Stimulated activated CD4-positive, alpha-beta T cell treated with anti-CD3 and anti-CD28 coated beads, Interleukin-4, amount 100 ng/mL, for 1 hour (primary cell): ENCODE measurements at regions not wholly inside any gene's neighbourhood (a gene's known extent, or its start where the extent isn't known, plus 50 kb on each side); places are given as distances from the start of the nearest gene placed in this dataset.
"Not testable (repeated sequence)": the region's sequence is repeated elsewhere in the genome, so short reads cannot be mapped to it uniquely, and the experiment has no call there.

Experiments
- DNase-seq: peaks from one replicate; pipeline ENCODE4 v3.0.0-alpha.2; 2020

DNA sequence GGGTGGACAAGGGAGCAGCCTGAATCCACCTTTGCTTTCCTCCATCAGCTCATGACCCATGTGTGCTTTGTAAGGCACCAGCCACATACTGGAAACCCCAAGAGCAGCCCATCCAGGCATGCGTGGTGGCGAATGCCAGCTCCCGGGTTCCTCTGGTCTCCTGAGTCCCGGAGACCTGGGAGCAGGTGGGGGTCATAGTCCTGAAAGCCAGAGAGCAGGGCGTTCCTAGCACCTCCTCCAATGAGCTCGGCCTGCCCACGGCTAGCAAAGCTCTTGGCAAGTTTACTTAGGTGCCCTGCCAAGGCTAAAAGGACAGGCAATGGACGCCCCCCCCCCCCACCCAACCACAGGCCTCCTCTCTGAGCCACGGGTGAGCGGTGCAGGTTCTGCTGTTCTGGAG is 3960.2 kb upstream of the TPTE start:
- not testable (repeated sequence) for DNase-seq

DNA sequence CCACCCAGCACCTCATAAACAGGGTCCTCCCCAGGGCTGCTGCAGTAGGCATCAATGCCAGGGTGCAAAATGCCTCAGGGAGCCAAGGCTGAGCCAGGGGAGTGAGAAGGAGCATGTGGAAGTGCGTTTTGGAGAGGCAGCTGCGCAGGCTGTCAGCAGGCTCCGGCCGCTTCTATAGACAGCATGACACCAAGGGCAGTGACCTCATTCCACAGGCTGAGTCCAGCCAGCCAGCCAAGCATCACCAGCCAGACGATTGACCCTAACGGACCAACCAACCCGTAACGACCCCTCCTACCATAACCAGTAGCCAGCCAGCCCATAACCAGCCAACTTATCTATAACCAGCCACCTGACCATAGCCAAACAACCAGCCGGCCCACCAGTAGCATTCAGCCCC is 3959.8 kb upstream of the TPTE start:
- not testable (repeated sequence) for DNase-seq

DNA sequence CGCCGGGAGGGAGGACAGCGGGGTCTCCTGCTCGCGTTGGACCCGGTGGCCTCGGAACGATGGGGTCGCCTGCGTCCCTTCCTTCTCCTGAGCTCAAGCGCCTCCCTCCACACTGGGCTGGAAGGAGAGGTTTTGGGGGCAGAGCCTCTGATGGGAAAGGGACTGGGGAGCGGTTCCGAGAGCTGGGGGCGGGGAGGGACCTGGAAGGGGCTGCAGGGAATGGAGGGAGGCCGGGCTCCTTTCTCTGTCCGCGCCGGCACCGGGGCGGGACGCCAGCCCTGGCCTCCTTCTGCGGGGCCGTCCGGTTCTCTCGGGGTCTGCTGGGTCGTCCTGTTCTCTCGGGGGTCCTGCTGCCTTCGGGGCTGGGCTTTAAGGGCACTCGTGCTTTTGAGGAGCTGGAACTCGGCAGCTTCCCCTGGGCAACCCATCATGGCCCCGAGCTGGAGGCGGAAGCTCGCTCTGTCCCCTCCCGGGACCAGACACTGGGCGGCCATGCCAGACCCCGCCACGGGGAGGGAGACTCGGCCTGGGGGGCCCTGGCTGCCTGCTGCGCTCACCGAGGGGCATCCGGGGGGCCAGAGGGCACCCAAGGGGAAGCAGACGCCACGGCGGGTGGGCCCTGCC is 3956.7 kb upstream of the TPTE start:
- not testable (repeated sequence) for DNase-seq

DNA sequence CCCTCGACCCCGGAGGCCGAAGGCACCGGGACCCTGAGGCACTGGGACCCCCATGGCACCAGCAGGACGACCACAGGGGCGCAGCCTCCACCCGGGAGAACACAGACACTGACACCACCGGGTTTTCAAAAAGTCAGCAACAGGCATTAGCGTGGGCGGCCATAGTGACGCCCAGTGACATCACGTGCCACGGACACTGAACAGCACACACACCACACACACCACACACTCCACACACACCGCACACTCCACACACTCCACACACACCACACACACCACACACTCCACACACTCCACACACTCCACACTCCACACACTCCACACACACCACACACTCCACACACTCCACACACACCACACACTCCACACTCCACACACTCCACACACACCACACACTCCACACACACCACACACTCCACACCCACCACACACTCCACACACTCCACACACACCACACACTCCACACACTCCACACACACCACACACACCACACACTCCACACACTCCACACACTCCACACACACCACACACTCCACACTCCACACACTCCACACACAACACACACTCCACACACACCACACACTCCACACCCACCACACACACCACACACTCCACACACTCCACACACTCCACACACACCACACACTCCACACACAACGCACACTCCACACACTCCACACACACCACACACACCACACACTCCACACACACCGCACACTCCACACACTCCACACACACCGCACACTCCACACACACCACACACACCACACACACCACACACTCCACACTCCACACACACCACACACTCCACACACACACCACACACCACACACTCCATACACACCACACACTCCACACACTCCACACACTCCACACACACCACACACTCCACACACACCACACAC is 3955.9 kb upstream of the TPTE start:
- DNase-seq: peak; percentile 23

DNA sequence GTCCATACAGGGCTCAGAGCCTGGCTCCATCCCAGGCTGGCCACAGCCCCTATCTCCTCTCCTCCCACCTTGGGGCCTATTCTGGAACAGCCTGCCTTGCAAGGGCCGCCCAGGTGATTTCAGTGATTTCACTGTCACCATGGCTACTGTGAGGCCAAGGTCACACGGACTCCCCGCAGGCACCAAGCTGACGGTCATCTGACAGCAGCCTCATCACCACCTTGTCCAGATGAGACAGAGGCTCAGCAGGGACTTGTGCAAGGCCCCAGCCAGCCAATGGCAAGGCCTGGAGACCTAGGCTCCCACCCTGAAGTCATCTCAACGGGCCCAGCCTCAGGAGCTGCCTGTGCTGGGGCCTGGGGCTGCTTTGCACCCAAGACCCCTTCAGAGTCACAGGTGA is 3953.8 kb upstream of the TPTE start:
- DNase-seq: not testable (repeated sequence)

DNA sequence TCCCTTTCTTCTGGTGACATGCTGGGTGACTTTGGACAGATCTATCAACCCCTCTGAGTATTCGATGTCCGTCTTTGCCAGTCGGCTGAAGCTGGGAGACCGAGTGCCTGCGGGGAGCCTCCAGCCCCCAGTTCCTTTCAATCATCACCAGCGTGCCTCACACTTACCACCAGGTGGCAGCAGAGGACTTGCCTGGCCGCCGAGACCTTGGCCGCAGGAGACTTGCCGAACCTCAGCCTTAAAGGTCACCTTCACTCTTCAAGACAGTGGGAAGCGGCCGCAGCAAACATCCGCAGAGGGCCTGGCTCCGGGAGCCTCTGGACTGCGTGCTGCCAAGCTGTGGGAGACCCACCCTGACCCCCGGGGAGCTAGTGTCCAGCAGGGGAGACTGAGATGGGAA is 3952.2 kb upstream of the TPTE start:
- not testable (repeated sequence) for DNase-seq

GRCh38 chr21:6569587-6570392 is 3951.6 kb upstream of the TPTE start:
- DNase-seq: not testable (repeated sequence)

- not testable (repeated sequence) for DNase-seq
Measured at GRCh38 chr21:6570700-6571368, 3950.5 kb upstream of the TPTE start.

DNA sequence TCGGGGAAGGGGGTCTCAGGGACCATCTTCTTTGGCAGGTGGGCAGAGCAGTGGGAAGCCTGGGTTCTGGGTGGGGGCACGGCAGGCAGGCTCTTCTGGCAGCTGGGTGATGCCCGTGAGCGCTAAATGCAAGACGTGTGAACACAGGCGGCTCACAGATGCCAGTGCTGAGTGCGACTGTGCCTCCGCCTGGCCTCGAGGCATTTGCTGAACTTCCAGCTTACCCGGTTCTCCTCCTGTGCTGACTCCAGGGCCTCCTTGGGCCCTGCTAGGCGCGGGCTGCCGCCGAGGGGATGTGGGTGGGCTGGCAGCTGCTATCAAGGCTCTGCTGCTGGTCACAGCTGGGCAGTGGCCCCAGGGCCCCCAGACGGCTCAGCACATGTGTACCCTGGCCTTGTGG is 3947.8 kb upstream of the TPTE start:
- not testable (repeated sequence) for DNase-seq

DNA sequence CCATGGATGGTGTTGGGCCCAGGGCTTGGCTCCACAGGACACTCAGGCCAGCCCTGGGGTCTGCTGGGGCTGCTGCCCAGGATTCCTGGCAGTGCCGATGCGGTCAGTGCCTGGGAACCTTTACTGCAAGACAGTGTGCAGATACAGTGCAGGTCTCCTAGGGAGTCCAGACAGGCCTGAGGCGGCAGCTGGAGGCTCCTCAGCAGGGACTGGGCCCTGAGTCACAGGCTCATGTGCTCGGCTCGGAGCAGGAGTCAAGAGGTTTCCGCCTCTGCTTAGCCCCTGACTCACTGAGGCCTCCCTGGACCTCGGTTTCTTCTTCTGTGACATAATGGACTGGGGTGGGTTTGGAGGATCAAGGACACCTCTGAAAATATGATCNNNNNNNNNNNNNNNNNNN is 3941.6 kb upstream of the TPTE start:
- not testable (repeated sequence) for DNase-seq
